Cardiac muscle cell (in vitro differentiated cells and primary cell): ENCODE measurements at regions not wholly inside any gene's neighbourhood (a gene's known extent, or its start where the extent isn't known, plus 50 kb on each side); places are given as distances from the start of the nearest gene placed in this dataset.
"Not testable (repeated sequence)": the region's sequence is repeated elsewhere in the genome, so short reads cannot be mapped to it uniquely, and the experiment has no call there.

Source experiments
- DNase-seq, 2 donors: peaks; one replicate each; pipeline versions ENCODE4 v3.0.0 to v3.0.0-alpha.2; 2010 to 2017; ENCODE audit warnings: low read depth in 1 of 2, low spot score in 1 of 2
- H3K27ac ChIP-seq: fragments of 200-600 bp; sonication (generic); 2 replicates; pipeline ENCODE4 v1.5.1; 2016
- H3K27me3 ChIP-seq: fragments of 200-600 bp; sonication (generic); 2 replicates; pipeline ENCODE4 v1.6.0; 2016; ENCODE audit warnings: control low read depth
- H3K36me3 ChIP-seq: fragments of 200-600 bp; sonication (generic); 2 replicates; pipeline ENCODE4 v1.5.1; 2016; ENCODE audit warnings: control low read depth
- H3K4me1 ChIP-seq: fragments of 200-600 bp; sonication (generic); 2 replicates; pipeline ENCODE4 v1.8.1; 2017; ENCODE audit warnings: low read depth, mild to moderate bottlenecking, mixed run types
- H3K4me3 ChIP-seq: fragments of 200-600 bp; sonication (generic); 2 replicates; pipeline ENCODE4 v1.5.1; 2016; ENCODE audit warnings: mild to moderate bottlenecking
- H3K9me3 ChIP-seq: fragments of 200-600 bp; sonication (generic); 2 replicates; pipeline ENCODE4 v1.5.1; 2017; ENCODE audit warnings: low read depth, mild to moderate bottlenecking, control low read depth
- CTCF ChIP-seq: IDR thresholded peaks from 2 replicates; pipeline ENCODE4 v1.5.1; 2012; ENCODE audit warnings: low read depth, mild to moderate bottlenecking, low read length

- no peak for DNase-seq
- TF ChIP-seq CTCF, result no peak
- Histone ChIP-seq H3K9me3 (no peaks in the 10 kb centered on the region), H3K27ac (no peak overlapping the region), H3K27me3 (no peaks in the 10 kb centered on the region), H3K4me1 (no peaks in the 10 kb centered on the region), H3K4me3 (no peak overlapping the region), H3K36me3 (no peaks in the 10 kb centered on the region)
These were observed 110.6 kb downstream of the BMP4 start for GRCh38 chr14:53845813-53846693.

- no peak for TF ChIP-seq CTCF
- Histone ChIP-seq H3K4me1 (no peaks in the 10 kb centered on the region), H3K4me3 (no peak overlapping the region), H3K27ac (no peak overlapping the region), H3K27me3 (no peaks in the 10 kb centered on the region), H3K9me3 (no peaks in the 10 kb centered on the region), H3K36me3 (no peaks in the 10 kb centered on the region)
- peak in 1 of 2 donors; percentile 96 for DNase-seq
These were observed 113.7 kb downstream of the BMP4 start for GRCh38 chr14:53842938-53843337.

- no peak overlapping the region for H3K27ac ChIP-seq
- H3K27me3 ChIP-seq, result no peaks in the 10 kb centered on the region
- no peaks in the 10 kb centered on the region for H3K4me1 ChIP-seq
- no peak overlapping the region for H3K4me3 ChIP-seq
- no peak for DNase-seq
- no peaks in the 10 kb centered on the region for H3K36me3 ChIP-seq
- H3K9me3 ChIP-seq, result no peaks in the 10 kb centered on the region
- TF ChIP-seq CTCF, result no peak
These were observed 115.2 kb downstream of the BMP4 start for GRCh38 chr14:53841109-53842099.

GRCh38 chr14:53840444-53840843 lies 116.2 kb downstream of the BMP4 start:
- H3K9me3 ChIP-seq, result no peaks in the 10 kb centered on the region
- H3K36me3 ChIP-seq, result no peaks in the 10 kb centered on the region
- no peaks in the 10 kb centered on the region for H3K27me3 ChIP-seq
- no peak overlapping the region for H3K27ac ChIP-seq
- no peaks in the 10 kb centered on the region for H3K4me1 ChIP-seq
- peak in 1 of 2 donors; percentile 30 for DNase-seq
- H3K4me3 ChIP-seq, result no peak overlapping the region
- no peak for TF ChIP-seq CTCF

GRCh38 chr14:53838374-53838773 lies 118.3 kb downstream of the BMP4 start:
- Histone ChIP-seq H3K36me3 (no peaks in the 10 kb centered on the region), H3K4me3 (no peak overlapping the region), H3K27me3 (no peaks in the 10 kb centered on the region), H3K9me3 (no peaks in the 10 kb centered on the region), H3K4me1 (no peaks in the 10 kb centered on the region), H3K27ac (no peak overlapping the region)
- no peak for DNase-seq
- TF ChIP-seq CTCF, result no peak

GRCh38 chr14:53837656-53838055 lies 119.0 kb downstream of the BMP4 start:
- H3K27me3 ChIP-seq, result not testable (repeated sequence)

More at GRCh38 chr14:53837656-53838055, 119.0 kb downstream of the BMP4 start:
- H3K9me3 ChIP-seq, H3K36me3 ChIP-seq, DNase-seq, H3K4me1 ChIP-seq, H3K4me3 ChIP-seq, H3K27ac ChIP-seq: not testable (repeated sequence)
